Stimulated activated CD8-positive, alpha-beta memory T cell treated with anti-CD3 and anti-CD28 coated beads, Interleukin-4, amount 100 ng/mL, for 48 hours (primary cell): ENCODE measurements at regions not wholly inside any gene's neighbourhood (a gene's known extent, or its start where the extent isn't known, plus 50 kb on each side); places are given as distances from the start of the nearest gene placed in this dataset.

Experiments used
- DNase-seq: peaks from one replicate; pipeline ENCODE4 v3.0.0-alpha.2; 2020

DNA sequence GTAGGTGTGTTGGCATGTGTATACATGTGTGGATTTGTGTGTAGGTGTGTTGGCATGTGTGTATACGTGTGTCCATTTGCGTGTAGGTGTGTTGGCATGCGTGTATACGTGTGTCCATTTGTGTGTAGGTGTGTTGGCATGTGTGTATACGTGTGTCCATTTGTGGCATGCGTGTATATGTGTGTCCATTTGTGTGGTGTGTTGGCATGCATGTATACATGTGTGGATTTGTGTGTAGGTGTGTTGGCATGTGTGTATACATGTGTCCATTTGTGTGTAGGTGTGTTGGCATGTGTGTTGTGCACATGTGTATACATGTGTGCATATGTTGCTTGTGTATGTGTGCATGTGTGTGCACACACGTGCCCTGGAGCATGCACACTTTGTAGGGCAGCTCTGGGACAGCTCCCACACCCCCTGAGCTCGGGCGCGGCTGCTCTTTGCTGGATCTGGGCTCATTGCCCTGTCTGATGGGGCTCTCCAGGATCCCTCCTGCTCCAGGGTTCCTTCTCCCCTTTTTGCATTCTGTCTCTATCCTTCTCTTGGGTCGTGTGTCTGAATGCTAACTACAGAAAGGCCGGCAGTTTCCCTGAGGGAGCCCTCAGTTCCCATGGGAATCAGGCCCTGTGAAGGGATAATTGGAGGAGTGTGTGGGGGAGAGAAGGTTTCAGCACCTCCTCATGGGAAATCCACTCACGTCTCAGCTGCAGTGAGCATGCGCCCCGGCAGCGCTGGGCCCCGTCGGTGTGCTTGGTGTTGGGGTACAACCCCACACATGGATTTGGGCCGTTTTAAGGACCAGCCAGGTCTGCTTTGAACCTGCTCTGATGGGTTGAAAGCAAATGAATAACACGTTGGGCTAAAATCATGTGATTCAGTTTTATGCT is 102.0 kb downstream of the ERMARD start:
- DNase-seq: peak; percentile 6

DNA sequence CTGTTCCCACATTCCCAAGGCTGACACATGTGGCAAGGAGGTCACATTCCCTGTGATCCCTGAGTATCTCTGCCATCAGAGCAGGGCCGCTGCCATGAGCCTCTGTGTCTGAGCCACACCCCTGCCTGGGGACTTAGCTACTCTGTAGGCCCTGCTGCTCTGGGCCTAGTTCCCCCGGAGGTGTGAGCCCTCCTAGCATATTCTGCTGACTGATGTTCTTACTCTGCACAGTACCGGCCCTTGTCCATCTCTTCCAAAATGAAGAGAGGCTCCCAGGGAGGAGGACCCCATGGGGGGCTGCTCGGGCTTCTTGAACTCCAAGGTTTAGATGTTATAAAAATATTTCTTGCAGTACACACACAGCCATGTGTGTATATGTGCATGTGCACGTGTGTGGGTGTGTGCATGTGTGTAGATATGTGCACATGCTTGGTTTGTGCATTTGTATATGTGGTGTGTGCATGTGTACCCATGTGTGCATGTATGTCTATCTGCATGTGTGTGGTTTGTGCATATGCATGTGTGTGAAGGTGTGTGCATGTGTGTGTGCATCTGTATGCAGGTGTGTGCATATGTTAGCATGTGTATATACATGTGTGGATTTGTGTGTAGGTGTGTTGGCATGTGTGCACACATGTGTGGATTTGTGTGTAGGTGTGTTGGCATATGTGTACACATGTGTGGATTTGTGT is 101.2 kb downstream of the ERMARD start:
- peak; percentile 14 for DNase-seq

DNA sequence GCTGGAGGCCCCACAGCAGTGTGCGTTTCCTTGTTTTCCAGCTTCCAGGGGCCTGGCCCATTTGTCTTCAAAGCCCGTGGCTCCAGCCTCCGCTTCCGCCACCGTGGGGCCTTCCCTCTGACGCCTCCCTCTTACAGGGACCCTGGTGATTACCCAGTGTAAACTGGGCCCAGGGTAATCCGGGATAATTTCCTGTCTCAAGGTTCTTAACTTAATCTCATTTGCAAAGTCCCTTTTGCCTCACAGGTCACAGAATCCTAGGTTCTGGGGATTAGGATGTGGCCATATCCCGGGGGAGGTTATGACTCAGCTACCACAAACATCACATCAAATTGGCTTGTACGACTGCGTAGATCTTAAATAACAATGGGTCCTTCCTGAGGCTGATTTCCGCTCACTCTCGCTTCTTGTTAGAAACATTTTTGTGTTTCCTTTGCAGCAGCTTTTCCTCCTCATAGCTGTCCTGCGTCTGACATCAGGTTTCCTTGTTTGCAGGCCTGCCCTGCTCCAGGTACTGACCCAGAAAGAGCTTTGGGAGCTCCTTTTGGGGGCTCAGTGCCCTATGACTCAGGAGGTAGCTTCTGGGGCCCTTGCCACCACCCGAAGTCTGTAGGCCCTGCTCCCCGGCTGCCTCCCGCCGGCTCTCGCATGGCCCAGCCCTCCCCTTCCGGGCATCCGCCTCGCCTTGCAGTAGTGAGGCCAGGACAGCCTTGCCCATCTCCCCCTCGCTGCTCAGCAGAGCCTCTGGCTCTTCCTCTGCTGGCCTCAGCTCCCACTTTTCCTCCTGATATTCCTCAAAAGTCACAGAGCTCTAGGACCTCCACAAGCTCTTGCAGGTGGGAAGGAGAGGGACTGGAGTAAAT is 100.5 kb downstream of the ERMARD start:
- DNase-seq: peak; percentile 10

DNA sequence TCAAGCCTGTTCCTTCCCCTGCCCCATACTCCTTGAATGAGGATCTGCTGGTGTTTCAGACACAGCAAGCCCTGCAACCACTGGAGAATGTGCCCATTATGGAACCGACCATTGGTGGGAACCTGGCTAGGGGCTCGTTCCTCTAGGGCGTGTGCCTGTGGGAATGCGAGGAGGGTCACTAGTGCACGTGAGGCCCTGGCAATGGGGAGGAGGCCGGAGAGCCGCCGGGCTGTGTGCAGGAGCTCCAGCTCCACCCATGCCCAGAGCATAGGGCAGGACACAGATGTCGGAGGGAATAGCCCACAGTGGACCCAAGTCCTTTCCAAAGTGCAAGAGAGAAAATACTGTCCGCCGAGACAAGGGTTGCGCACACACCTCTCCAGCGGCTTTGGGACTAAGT is 99.3 kb downstream of the ERMARD start:
- DNase-seq: peak; percentile 13

DNA sequence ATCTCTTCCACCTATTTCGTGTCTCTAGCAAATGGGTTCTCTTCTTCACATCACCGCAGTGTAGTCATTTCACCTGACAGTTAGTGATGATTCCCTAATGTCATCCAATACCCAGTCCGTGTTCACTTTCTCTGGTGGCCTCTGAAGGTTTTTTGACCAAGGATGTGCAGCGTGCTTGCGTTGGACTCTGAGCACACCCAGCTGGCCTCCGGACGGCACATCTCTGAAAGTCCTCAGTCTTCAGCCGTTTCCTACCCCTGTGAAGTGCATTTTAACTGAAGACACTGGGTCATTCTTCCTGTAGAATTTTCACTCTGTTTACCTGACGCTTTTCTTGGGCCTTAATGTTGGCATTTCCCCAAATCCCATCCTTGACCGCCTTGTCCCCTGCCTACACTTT is 98.7 kb downstream of the ERMARD start:
- DNase-seq: no peak

DNA sequence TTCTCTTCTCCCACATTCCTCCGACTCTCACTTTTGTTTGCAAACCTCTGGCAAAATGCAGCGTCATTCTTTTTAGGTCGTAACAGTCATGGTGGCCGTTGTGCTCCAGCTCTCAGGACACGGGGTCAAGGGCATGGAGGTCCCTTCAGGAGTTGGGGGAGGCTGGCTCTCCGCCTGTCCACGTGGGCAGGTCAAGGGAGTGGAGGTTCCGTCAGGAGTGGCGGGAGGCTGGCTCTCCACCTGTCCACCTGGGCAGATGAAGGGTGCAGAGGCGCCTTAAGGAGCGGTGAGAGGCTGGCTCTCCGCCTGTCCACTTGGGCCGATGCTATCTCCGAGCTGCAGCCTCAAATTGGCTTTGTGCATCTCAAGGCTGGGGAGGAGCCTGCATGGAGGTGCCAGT is 98.0 kb downstream of the ERMARD start:
- DNase-seq: no peak

DNA sequence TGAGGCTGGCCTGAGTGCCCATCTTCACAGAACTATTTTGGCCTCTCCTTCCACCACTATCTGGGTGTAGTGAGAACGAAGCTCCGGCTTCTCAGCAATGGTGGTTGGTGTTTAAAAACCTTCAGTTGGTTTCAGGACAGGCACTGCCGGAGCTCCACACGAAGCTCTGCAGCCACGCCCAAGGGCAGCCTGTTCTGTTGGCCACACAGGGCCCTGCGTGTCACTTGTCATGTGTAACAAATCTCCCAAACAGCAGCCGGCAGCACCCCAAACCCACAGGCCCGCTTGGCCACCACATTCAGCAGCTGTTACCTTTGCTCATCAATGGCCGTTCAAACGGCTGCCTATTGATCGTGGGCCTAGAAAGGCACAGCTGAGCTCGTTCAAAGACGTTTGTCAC is 97.5 kb downstream of the ERMARD start:
- DNase-seq: no peak

DNA sequence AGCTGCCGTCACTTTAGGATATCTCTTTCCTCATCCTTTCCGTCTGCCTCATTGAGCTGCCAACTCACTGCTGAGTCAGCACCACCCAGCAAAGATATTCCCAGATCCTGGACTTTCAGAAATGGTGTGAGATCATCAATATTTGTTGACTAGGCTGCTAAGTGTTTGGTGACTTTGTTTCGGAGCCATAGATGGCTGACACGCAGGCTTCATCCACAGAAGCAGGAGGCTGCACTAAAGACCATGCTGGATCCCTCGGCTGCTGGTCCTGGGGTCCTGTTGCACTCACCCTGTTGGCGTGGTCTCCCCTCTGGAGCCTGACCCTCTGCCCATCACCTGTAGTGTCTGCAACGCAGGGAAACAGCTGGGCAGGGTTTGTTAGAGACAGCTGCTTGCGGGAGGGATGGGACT is 96.5 kb downstream of the ERMARD start:
- DNase-seq: no peak

DNA sequence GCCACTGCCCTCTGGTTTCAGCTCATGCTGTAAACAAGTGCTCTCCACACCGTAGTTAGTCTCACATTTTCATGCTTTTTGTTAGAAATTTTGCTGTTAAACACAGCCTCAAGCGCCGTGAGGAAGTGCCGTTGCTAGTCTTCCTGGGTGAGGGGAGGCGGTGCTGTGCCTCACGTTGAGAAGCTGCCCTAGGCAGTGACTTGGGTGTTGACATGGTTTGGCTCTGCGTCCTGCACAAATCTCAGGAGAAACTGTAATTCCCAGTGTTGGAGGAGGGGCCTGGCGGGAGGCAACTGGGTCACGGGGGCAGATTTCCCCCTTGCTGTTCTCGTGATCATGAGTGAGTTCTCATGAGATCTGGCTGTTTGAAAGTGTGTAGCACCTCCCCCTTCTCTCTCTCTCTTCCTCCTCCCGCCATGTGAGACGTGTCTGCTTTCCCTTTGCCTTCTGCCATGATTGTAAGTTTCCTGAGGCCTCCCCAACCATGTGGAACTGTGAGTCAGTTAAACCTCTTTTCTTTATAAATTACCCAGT is 95.8 kb downstream of the ERMARD start:
- DNase-seq: no peak

DNA sequence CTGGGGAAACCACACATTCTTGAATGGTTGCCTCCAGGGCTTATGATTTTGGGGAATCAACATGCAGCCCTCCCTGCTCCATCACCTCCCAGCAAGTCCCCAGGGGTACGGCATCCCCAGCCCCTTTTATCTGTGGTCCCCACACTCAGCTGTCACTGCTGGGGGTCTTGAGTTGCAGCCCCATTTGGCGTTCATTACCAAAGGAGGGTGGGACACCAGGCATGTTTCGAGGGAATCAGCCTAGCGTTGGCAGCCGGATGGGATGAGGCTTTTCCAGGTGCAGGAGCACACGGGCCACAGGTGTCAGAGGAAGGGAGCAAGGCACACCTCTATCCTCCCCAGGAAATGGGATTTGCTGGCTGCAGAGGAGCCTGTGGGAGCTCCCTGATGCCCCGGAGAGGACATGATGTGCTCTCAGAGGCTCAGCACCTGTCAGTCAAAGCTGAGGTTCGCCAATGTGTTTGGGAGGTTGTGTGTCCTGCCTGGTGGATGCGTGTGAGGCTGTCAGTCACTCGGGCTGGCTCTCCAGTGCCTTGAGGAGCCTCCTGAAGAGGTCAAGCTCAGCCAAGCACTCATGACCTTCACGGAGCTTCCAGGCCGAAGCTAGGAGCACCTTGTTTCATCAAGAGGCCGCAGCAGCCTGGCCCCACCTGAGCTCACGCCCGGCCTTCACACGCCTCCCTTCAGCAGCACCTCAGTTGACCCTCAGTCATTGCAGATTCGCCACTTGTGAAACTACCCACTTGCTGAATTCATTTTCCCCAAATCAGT is 95.0 kb downstream of the ERMARD start:
- DNase-seq: no peak

DNA sequence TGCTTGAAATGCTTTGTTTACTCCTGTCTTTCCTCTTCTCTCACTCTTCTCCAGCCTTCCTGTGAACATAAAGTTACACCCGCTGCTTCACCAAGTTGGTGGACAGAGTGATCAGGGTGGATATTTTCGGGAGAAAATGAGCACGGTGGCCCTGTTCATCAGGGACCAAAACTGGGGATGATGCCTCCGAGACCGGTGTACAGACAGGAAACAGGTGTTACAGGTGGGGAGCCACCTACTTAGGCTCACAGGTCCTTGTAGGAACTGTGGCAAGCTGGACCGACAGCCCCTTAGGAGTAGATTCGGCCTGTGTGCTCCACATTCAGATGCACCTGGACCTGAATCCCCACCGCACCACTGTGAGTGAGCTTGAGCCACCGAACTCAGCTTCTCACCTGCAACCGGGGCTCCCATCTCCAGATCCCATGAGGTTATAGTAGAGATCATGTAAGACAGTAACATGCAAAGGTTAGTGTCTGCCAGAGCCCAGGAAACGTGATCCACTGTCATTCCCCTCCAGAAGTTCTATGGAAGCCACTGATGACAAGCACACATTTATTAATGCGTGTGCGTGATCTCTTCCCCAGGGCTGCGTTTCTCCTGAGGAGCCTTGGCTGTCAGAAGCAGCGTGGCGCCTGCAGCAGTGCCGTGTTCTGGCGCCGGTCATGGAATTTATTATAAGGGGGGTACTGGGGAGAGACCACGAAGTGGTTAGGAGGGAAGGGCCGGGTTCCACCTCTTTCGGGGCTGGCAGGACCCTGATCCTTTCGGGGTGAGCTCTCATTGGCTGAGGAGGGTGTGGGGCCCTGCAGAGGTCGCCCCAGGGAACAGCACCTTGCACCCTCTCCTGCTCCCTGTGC is 94.2 kb downstream of the ERMARD start:
- no peak for DNase-seq

DNA sequence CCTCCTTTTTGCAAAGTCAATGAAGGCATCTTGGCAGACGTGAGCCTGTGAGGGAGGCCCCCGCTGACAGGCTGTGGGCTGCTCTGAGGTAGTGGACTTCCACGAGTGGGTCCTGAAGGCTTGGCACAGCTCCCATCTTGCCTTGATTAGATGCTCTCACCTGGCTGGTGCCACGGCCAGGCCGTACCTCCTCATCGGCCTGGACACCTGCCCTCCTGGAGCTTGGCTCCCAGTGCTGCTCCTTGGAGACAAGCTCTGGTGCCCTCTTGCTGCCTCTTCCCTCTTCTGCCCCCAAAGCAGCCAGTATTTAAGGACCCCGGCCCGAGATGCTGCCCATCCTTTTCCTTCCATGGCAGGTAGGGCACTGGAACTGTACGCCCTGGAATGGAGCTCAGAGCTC is 93.5 kb downstream of the ERMARD start:
- DNase-seq: no peak

DNA sequence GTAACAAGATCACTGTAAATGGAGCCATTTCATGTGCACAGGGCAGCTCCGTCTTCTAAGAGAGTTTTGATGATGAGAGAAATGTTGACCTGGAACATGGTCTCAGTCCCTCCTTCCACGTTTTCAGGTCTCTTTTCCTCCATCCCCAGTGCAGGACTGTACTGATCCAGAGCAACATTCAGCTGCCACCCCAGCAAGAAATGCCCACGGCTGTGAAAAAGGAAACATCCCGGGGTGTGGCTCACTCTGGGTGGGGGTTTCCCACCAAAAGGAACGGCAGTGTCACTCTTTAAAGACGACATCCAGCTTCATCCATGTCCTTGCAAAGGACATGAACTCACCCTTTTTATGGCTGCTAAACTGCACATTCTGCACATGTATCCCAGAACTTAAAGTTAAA is 92.6 kb downstream of the ERMARD start:
- DNase-seq: no peak

DNA sequence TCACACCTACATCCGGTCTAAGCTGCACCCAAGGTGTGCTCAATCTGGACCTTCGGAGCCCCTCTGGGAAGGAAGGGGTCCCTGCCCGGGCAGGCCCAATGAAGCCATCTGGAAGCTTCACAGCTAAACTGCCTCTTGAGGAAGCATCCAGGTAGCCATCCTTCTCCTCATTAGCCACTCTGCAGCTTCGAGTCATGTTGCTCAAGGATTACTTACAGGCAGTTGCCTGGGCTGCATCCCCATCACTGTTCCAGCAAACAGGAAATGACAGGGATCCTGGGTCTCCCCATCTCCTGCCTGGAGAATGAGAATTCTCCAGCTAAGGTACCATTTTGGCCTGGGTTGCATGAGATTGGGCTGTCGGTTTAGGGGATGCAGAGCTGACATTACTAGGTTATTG is 91.7 kb downstream of the ERMARD start:
- no peak for DNase-seq

DNA sequence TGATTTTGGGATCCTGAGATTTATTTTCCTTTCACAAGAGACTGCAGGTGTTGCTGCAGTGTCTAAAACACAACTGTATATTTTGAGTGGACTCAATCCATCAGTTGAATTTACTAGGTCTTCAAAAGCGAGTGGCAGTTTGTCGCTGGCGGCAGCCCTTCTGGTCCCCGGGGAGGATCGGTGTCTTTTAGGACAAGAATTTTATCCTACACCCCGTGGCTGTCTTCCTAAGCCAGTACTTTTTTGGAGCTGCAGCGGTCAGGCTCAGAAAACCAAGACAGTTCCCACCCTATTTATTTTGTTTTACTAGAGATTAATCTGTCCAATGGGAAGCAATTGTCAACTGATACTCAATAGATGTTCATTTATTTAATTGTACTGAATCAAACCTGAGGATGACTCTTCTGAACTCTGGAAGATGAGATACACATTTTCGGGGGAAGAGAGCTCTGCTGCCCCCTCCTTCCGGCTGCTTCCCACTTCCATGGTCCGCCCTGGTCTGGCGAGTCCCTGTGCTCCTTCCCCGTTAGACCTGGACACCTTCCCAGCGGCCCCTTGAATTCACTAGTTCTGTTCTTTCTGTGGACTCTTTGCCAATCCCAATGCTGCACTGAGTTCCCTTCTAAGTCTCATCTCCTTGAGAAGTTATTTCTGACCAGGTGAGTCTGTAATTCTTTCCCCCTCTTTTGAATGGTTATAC is 90.6 kb downstream of the ERMARD start:
- peak; percentile 10 for DNase-seq

DNA sequence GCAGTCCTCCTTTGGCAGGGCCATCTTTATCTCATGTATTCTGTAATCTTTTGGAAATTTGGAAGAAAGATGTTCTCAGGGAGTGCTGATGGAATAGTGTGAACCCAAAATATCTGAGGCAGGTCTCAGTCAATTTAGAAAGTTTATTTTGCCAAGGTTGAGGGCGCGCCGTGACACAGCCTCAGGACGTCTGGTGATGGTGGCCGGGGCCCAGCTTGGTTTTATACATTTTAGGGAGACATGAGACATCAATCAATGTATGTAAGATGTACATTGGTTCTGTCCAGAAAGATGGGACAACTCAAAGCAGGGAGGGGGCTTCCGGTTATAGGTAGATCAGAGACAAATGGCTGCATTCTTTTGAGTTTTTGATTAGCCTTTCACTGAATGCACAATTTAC is 89.8 kb downstream of the ERMARD start:
- DNase-seq: peak; percentile 4

DNA sequence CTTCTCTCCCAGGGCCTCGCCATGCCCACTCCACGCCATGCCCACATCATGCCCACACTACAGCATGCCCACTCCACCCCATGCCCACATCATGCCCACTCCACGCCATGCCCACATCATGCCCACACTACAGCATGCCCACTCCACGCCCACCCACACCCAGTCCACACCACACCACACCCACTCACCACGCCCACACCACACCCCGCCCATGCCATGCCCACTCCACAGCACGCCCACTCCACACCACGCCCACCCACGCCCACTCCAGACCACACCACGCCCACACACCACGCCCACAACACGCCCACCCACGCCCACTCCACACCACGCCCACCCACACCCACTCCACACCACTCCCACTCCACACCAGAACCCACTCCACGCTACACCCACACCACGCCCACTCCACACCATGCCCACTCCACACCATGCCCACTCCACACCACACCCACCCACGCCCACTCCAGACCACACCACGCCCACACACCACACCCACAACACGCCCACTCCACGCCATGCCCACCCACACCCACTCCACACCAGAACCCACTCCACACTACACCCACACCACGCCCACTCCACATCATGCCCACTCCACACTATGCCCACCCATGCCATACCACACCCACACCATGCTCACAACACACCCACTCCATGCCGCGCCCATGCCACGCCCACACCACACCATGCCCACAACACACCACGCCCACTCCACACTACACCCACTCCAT is 88.6 kb downstream of the ERMARD start:
- DNase-seq: peak; percentile 22

DNA sequence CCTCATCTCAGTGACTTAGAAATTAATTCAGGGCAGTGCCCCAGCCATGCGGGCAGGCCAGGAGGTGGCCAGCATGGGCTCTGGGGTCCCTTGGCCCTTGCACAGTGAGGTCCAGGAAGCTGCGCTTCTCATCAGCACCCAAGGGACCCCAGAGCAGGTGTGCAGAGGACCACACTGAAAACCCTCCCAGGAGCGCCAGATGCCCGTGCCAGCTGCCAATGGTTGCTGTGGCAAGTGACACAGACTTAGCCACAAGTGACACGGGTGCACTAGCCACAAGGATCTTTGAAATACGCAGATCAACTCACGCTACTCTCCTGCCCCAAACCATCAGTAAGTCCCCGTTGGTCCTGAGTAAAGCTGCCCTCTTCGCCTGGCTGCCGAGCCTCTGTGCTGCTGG is 88.1 kb downstream of the ERMARD start:
- DNase-seq: peak; percentile 16

DNA sequence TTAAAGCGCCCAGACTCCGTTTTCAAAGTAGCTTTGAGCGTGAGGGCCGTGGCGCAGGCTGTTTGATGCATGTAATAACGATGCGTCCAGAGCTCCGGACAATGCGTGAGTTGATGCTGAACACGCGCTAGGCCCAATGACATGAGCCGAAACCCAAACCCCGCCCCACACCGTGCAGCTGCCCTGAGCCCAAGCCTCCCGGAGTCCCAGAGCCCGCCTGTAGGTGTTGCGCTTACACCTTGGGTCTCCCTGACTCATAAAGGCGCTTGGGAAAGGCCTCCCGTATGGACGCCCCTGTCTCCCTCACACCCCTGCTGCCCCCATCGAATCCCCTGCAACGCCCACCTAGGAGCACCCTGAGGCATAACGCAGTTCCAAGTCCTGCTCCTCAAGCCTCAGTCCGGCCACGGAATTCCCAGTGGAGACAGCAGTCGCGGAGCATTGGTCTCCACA is 87.6 kb downstream of the ERMARD start:
- peak; percentile 16 for DNase-seq
